ENCODE measurements at regions not wholly inside any gene's neighbourhood (a gene's known extent, or its start where the extent isn't known, plus 50 kb on each side); places are given as distances from the start of the nearest gene placed in this dataset.

- TF ChIP-seq CTCF (IDR thresholded peaks at IDR 0.05) (no peak), EZH2 (IDR thresholded peaks at IDR 0.05; ENCODE audit: borderline replicate concordance, insufficient read depth, low read depth, low read length, poor library complexity, severe bottlenecking) (no peak)
Observed at GRCh38 chr11:76282811-76283595, 76.7 kb upstream of the WNT11 start.
